ENCODE measurements at regions not wholly inside any gene's neighbourhood (a gene's known extent, or its start where the extent isn't known, plus 50 kb on each side); places are given as distances from the start of the nearest gene placed in this dataset.

DNA sequence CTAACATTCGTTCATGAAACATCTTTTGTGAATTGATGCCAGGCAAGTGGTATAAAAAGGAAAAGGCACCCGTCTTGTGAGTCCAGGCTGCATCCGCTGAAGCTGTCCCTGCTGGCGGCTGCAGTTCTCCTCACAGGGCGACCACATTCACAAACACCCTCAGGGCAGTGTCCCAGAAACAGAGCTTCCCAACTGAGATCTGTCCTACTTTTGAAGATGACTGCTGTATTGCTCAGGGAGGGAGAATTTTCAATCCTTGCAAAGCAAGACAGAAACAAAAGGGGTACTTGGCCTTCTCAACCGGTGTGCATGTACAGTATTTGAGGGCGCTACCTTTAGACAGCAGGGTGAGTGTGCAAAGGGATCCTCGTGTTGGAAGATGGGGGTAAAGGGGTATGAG, 316.1 kb downstream of the GADD45G start:
- no peak for DNase-seq

DNA sequence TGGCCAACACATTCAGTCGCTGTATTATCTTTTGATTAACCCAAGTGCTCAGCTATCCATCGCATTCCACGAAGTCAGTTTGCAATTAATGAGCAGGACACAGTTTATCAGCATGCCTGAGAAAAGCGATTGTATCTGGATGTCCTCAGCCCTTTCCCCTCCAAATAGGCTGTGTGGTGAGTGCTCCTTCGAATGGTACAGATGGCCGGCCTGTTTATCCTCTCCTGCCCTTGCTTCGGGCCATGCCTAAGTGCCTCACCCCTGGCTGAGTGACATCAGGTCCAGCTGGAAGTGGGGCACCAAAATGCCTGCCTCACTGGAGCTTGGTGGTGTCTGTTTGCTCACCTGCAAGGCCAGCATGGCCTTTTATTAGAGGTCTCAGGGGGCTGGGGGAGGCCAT, 317.3 kb downstream of the GADD45G start:
- no peak for DNase-seq

DNA sequence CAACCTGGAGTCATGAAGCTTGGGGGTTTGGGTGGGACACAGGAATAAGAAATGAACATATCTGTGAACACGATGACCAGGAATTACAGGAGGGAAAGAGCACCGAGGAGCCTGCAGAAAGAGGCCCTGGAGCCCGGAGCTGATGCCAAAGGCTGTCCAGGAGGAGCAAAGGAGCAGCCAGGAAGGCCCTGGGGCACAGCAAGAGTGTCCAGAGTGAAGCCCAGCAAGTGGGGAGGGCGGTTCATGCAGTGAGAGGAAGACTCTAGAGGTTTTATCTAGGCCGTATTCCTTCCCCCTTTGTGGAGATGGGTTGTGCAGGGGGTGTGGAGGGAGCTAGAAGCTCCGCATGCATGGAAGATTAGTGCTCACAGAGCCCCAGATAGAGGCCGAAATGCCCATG, 318.4 kb downstream of the GADD45G start:
- DNase-seq, result no peak

DNA sequence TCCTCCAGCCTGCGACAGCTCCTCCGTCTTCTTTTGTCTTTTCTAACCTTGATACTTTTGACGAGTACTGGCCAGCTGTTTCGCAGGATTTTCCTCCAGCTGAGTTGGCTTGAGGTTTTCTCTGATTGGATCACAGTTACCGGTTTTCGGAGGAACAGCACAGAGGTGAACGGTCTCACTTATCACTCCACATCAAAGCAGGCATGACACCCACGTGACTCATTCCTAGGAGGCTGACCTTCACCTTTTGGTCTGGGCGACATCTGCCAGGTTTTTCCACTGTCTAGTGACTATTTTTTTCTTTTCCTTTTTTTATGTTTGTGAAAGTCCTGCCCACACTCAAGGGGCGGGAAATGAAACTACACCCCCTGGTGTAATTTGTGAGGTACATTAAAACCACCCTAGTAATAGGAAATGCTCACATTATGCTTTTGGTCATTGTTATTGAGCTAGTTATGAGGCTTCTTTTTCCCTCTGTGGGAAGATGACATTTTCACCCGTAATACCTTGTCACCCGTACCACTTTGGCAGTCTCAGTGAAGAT, 319.2 kb downstream of the GADD45G start:
- no peak for DNase-seq

DNA sequence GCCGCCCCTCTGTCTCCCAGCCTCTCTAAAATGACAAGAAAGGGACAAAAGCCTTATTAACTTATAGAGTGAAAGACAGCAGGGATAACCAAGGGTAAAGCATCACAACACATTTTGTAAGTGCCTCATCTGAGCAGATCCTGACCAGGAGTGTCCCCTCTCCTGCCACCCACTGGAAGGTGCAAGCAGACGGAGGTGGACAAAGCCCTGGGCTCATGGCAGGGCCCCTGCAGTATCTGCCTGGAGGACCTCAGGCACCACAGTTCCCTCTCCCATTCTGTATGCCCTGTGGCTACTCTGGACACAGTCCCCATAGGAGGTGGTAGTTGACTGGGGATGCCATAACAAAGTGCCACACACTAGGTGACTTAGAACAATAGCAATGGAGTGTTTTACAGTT, 319.8 kb downstream of the GADD45G start:
- no peak for DNase-seq

DNA sequence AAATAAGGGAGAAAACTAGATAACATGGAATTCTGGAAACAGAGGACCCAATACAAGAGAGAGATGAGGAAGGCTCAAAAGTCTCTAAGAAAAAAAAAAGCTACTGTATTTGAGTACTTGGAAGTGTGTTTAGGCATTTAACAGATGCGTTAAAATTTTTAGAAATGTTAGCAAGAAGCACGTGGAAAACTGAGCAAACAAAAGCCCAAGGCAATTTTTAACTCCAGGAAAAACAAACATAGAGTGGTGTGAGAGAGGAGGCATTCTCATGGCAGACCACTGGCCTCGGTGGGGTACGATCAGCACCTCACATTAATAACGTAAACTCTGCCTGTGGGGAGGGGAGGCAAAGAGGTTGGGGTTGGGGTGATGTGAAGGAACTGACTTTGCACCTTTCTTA, 321.4 kb downstream of the GADD45G start:
- DNase-seq, result no peak

DNA sequence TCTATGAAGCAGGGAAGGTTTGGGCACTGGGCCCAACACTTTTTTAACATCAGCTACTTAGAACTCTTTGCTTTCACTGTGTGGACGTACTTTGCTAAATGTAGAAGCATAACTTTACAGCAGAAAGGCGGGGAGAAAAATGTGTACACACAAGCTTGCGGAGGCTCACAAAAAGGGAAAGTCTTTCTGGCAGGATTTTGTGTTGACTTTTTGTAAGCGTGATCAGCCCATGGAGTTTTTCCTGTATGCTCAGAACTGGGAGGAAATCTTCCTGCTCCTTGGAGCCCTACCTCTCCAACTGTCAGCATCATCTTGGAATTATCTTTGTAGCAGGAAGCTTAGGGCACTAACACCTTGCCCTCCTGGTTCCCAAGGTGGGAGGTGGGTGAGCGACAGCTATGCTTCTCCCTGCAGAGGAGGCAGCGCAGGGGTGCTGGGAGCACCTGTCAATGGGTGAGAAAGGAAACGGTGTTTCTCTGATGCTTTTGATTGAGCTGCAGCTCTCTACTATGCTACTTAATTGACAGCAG, 321.9 kb downstream of the GADD45G start:
- no peak for DNase-seq

DNA sequence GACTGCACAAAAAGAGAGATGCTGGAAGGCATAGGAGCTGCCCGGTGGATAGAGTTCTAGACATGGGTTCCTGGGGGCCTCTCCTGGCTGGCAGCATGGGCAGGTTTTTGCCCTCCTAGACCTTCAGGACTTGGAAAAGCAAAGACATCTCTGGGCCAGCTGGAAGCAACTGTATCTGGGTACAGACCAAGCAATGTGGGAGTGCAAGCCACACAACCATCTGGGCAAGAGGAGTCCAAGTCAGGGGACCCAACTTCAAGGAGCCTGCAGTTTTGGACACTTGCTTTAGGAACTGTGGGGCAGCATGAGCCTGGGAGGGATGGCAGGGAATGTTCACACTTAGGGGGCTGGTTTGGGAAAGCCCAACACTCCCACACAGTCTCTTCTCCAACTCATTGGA, 323.3 kb downstream of the GADD45G start:
- DNase-seq, result no peak

DNA sequence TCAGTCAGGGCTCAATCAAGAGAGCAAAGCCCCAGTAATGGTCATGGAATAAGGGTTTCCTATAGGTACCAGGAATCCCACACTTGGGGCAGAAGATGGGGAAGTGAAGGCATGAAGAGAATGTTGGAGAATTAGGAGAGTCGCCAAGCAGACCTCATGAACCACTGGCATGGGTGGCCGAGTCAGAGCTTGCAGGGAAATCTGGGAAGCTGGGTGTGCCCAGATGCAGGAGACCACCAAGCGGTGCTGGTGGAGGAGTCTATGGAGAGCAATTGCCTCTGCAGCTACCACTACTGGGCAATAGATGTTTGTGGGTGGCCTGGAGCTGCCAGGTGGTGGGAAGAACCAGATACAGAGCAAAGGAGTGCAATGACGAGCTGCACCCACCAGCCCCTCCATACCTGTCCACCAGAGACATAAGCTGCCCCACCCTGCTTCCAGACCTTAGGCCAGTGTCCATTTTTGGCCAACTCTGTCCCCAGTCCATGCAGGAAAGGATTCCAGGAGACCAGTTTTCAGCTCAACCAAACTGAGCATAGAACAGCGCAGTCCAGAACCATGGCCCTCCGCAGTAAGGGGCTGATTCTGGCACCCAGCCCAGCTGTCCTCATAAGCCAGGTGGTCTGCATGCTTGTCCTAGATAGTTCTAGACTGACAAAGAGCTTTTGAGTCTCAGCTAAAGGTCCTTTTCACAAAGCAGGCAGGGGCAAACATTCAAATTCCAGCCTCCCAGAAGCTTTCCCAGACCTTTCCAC, 323.9 kb downstream of the GADD45G start:
- DNase-seq, result no peak

DNA sequence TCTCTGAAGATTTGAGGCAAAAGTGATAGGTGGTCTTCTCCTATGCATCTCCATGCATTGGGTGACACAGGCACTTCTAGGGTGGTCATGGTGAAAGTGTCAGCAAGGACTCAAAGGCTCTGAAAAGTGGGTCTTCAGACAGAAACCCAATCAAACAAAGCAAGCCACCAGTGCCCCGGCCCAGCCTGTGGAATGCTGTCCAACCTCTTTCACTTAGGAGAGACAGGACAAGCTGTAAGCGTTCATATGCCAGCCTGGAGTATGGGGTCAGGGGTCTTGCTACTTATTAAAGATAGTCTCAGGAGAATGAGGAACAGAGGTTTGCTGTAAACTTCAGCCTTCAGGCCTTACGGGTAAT, 324.5 kb downstream of the GADD45G start:
- no peak for DNase-seq

DNA sequence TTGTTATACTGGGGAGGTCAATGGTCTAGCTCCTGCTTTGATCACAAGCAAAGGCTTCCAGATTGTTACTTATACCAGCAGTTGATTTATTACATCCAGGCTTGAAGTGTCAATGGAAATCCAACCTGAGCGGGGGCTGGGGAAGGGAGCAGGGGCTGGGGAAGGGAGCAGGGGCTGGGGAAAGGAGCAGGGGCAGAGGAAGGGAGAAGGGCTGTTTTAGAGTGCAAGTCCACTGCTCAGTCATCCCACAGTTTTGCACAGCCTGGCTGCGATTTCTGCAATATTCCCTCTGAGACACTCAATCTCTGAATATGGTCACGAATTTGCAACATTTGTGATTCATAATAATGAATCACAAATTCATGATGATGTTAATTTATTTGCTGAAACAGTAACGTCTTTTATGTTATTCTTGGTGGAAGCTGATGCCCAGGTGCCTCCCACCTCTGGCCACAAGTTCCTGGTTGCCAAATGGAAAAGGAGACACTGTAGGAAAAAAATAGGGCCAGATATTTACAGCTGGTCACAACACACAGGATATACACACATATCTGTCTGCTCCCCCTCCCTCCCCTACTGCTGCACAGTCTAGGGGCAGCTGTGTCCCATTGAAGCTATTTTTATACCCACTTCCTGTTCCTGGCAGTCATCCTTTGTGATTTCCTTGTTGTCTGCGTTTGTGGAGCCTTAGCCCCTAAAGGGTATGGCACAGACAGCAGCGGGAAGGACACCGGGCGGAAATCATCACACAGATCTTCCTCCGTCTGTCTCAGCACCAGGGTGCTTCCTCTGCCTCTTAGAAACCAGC, 325.1 kb downstream of the GADD45G start:
- DNase-seq, result no peak

DNA sequence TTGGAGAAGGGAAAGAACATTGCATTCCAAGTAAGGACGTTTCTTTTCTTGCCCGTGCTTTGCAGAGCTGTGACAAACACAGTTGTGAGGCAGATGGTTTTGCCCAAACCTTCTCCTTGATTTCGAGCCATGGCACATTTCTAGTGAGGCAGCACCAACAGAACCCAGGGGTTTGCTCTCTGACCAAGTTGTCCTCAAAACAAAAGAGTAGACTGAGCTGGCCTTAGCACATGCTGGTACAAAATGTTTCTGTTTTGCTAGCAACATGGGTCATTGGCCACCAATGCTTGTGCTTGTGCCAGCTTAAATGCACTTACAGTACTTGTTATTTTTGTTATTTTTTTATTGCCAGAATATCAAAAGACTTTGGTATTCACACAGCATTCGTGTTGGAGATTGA, 328.8 kb downstream of the GADD45G start:
- no peak for DNase-seq

DNA sequence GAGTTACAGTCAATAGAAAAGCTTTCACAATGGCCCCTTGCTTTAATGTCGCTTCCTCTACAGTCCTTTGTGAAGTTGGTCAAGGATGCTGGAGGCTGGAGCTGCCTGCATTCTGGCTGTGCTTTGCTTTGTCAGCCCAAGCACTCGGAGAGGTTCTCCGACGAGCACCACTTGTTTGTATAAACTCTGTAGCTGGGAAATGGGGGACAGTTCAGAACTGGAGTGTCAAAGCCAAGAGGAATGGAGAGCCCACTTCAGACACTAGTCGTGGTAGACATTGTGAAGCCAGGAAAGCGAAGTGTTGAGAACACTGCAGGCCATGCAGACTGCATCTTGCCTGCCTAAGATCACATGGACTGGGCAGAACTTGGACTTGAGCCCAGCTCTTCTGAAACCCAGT, 330.3 kb downstream of the GADD45G start:
- no peak for DNase-seq

DNA sequence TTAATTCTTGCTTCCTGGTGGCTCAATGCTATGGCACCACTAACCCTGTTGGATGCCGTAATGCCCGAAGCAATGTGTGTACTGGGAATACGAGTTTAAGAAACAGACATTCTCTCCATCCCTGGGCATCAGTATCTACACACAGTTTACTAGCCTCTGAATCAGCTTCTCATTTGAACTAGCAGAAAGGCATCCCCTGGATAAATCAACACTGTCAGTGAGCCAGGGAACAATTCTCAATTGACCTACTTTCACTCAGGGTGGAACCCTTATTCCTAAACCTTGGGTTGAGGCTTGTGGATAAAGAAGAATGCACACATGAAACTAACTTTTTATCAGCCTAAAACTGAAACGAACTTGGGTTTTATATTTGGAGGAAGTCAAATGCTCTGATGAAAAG, 331.0 kb downstream of the GADD45G start:
- DNase-seq, result no peak

DNA sequence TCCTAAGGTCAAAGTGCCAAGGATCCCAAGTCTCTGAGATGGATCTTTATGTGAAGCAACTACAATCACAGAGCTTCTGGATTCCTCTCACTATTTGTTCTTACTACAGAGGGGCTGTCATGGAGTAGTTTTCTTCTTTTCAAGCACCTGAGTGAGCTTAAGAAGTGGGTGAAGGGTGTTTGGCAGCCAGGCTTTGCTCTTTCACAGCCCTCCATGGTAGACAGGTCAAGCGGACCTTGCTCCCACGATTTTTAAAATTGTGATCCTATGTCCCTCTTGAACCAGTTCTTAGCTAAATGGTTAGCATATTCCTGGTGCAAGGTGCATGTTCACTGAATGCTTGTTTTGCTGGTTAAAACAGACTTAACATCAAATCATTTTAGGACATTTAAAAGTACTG, 332.2 kb downstream of the GADD45G start:
- no peak for DNase-seq

DNA sequence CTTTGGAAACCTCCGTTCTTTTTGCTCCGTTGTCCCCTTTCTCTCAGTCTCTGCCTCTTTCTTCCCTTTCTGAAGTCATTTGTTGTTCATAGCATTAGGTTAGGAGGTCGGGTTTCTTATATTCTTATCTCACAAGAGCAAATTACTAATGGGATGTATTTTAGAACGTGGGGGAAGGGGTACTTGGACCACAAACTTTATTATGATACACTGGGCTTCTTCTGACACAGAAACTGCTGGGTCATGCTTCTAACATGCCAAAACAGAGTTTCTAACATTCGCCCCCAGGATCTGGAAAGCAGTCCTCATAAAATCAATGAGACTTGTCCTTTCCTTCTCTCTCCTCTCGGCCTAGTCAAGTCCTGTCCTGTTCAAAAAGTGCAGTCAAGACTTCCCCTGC, 334.4 kb downstream of the GADD45G start:
- DNase-seq, result no peak

DNA sequence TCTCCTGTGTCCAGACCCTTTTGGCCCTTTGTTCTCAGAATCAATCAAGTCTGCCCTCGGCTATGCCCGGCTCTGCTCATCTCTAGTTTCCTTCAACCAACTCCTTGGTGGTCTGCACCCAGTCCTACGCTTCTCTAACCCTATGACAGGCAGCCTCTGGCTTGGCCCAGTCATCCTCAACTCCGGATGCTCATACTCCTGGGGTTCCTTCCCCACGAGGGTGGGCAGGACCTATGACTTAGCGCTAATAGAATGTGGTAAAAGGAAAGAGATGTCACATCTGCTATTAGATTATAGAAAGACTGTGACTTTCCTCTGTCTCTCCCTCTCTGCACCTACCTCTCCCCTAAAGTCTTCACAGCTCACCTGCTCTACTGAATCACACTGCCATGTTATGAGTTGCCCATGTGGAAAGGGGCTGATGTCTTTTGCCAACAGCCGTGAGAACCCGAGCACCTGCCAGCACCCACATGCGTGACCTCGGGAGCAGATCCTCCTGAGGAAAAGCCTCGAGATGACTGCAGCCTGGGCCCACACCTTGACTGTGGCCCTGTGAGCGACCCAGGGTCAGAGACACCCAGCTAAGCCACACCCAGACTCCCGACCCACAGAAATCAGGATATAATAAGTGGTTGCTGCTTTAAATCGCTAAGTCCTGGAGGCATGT, 334.9 kb downstream of the GADD45G start:
- DNase-seq, result no peak

DNA sequence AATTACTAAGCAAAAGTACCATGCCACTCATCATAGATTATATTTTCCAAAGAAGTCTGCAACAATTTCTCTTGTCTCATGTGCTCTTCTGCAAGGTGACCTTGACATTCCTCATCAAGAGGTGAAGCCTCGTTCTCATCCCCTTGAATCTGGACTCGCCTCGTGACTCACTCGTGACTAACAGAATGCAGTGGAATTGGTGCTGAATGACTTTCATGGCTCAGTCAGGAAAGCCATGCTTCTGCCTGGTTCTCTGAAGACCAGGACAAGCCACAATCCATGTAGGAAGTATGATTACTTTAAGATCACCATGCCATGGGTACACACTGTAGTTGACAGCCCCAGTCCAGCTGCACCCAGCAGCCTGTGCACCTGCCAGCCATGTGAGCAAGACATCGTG, 335.8 kb downstream of the GADD45G start:
- DNase-seq, result no peak

DNA sequence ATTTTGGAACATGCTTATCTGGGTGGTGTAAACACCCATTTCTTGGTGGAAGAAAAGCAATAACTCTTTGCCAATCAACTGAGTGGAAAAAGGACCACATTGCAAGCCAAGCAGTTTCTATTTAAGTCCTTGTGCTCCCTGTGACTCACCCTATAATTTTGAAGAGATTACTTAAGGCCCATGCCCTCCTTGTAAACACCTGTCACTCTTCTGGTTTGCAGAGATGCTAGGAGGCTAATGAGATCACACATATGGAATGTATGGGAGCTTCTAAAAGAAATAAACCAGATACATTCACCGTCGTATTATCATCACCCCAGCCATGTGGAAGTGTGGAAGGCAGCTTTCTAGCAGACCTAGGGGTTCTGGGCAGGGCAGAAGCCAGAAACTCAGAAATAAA, 337.1 kb downstream of the GADD45G start:
- no peak for DNase-seq

DNA sequence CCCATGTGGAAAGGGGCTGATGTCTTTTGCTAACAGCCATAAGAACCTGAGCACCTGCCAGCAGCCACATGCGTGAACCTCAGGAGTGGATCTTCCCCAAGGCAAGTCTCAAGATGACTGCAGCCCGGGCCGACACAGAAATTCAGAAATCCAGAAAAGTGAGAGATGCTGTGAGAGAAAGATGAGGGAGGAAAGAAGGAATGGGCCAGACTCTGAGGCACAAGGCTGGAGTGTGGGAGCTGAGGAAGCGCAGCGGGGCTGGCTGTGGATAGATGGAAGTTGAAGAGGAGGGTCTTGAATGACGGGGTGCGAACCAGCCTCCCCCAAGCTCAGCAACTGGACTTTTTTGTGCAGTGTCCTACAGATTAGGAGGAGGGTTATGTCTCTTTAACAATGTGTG, 337.8 kb downstream of the GADD45G start:
- DNase-seq, result no peak

DNA sequence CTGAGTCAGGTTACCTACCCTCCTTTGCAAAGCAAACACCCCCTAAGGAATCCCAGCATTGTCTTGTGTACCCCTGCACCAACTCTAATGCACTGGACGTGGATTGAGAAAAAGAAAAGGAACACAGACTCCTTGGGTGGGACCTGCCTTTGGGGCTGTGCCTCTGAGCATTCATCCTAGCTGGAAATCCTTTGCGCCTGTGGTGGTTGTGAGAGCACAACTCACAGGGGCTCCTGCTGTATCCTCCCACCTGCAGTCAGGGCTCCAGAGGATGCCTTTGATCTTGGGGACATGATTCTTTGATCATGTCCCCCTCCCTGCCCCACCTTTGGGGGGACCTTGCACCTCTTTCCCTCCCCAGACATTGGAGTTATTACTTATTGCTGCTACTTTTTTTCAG, 338.5 kb downstream of the GADD45G start:
- DNase-seq, result no peak

DNA sequence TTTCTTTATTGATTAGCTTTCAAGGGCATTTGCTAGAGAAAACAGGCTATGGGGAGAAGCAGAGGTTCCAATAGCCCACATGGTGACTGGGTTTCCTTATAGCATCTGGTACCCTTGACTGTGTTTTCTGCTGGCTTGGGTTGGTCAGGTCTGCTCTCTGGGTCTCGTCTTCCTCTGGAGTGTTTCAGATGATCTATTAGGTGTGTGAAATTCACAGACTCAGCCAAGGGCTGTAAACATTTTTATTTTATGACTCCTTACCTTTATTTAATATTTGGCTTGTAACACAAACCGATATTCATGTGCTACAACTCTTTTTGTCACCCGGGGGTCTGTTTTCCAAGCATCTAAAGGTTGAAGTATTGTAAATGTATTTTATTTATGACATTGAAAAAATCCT, 338.9 kb downstream of the GADD45G start:
- DNase-seq, result no peak

DNA sequence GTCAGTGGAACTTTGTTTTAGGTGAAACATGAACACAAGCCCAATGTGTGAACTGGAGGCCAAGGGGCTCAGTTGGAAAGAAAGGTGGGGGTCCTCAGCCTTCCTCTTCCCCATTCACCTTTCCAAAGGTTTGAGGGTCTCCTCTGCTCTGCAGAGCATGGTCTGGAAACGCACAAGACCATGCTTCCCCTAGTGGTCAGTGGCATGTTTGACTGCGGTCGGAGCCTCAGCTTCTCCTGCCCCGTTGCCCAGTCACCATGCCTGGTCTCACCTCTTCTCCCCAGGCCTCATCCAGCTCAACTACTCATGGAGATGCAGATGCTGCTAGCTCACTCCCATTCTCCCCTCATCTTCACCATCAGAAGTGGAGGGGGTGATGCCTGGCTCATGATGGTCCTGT, 340.3 kb downstream of the GADD45G start:
- no peak for DNase-seq

DNA sequence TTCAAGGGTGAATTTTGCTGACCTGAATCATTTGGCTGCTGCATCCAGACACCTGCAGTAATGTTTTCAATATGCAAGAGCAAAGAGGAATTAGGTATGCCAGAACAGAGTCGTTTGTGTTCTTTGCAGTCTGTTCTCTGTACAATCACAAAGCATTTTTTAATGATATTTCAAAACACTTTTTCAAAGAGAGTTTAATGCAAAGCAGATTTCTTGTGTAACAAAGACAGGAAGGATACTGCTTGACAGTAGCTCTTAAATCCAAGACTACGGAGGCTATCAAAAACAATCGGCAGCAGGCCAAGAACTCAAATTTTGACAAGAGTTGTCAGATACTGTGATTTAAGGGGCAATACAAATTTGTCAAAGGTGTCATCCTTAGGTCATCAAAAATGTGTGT, 341.9 kb downstream of the GADD45G start:
- DNase-seq, result no peak
